Karpas-422 (cell line): ENCODE measurements at regions not wholly inside any gene's neighbourhood (a gene's known extent, or its start where the extent isn't known, plus 50 kb on each side); places are given as distances from the start of the nearest gene placed in this dataset.

Experiments
- DNase-seq: peaks from one replicate; pipeline ENCODE4 v3.0.0-alpha.2; 2015
- H2AFZ ChIP-seq: fragments of 200-600 bp; sonication (generic); 2 replicates; pipeline ENCODE4 v1.6.1; 2014; ENCODE audit warnings: antibody characterized with exemption, low read length, mixed read lengths
- H3K27ac ChIP-seq: fragments of 200-600 bp; sonication (generic); 2 replicates; pipeline ENCODE4 v1.5.1; 2014; ENCODE audit warnings: mild to moderate bottlenecking, low read length, moderate library complexity
- H3K27me3 ChIP-seq: fragments of 200-600 bp; sonication (generic); 2 replicates; pipeline ENCODE4 v1.6.1; 2014; ENCODE audit warnings: low read length, mixed read lengths
- H3K36me3 ChIP-seq: fragments of 200-600 bp; sonication (generic); 2 replicates; pipeline ENCODE4 v1.6.1; 2014; ENCODE audit warnings: low read length, mixed read lengths; ENCODE audit not compliant: insufficient read depth
- H3K4me1 ChIP-seq: fragments of 200-600 bp; sonication (generic); 2 replicates; pipeline ENCODE4 v1.6.1; 2014; ENCODE audit warnings: mild to moderate bottlenecking, low read length, mixed read lengths
- H3K4me2 ChIP-seq: fragments of 200-600 bp; sonication (generic); 2 replicates; pipeline ENCODE4 v1.6.1; 2014; ENCODE audit warnings: low read length, low read depth, mild to moderate bottlenecking; ENCODE audit not compliant: poor library complexity, severe bottlenecking
- H3K4me3 ChIP-seq: fragments of 200-600 bp; sonication (generic); 2 replicates; pipeline ENCODE4 v1.5.1; 2014; ENCODE audit warnings: mild to moderate bottlenecking, antibody characterized with exemption, low read length, mixed read lengths
- H3K79me2 ChIP-seq: fragments of 200-600 bp; sonication (generic); 2 replicates; pipeline ENCODE4 v1.6.1; 2014; ENCODE audit warnings: mild to moderate bottlenecking, low read length, mixed read lengths
- H3K9ac ChIP-seq: fragments of 200-600 bp; sonication (generic); 2 replicates; pipeline ENCODE4 v1.6.0; 2014; ENCODE audit warnings: low read length
- H3K9me2 ChIP-seq: fragments of 200-600 bp; sonication (generic), shearing (Covaris generic); replicated peaks from 2 replicates; pipeline ENCODE4 v1.6.0; 2014; ENCODE audit warnings: mild to moderate bottlenecking, low read length, moderate library complexity; ENCODE audit not compliant: insufficient read depth
- H3K9me3 ChIP-seq: fragments of 300-700, 200-600 bp; sonication (generic); 2 replicates; pipeline ENCODE4 v1.6.1; 2014; ENCODE audit warnings: low read length, mixed read lengths
- H4K20me1 ChIP-seq: fragments of 200-600 bp; sonication (generic); 2 replicates; pipeline ENCODE4 v1.6.1; 2014; ENCODE audit warnings: mild to moderate bottlenecking, antibody characterized with exemption, low read length, low read depth; ENCODE audit not compliant: insufficient read depth

- no peaks in the 10 kb centered on the region for H3K9me2 ChIP-seq
- H3K9ac ChIP-seq: peak overlapping the region; percentile 89
- H3K4me1 ChIP-seq: peaks cover 45% of the 10 kb centered on the region
- no peaks in the 10 kb centered on the region for H4K20me1 ChIP-seq
- H3K9me3 ChIP-seq: no peaks in the 10 kb centered on the region
- H3K4me3 ChIP-seq: peak overlapping the region; percentile 84
- DNase-seq: peak; percentile 99
- H3K27ac ChIP-seq: peak overlapping the region; percentile 99
- H3K79me2 ChIP-seq: no peaks in the 10 kb centered on the region
- H3K36me3 ChIP-seq: no peaks in the 10 kb centered on the region
- peak overlapping the region; percentile 60 for H2AFZ ChIP-seq
- peak overlapping the region; percentile 96 for H3K4me2 ChIP-seq
- H3K27me3 ChIP-seq: no peaks in the 10 kb centered on the region
These were observed 256.9 kb upstream of the STARD13 start for GRCh38 chr13:33542309-33543088.

GRCh38 chr13:33543089-33543459, 257.5 kb upstream of the STARD13 start:
- no peak overlapping the region for H2AFZ ChIP-seq

GRCh38 chr13:33543631-33544265, 258.2 kb upstream of the STARD13 start:
- H3K9ac ChIP-seq: peak overlapping the region; percentile 89
- no peaks in the 10 kb centered on the region for H3K9me2 ChIP-seq
- H2AFZ ChIP-seq: peak overlapping the region; percentile 55; the same call in 1 of the 2 replicates
- peaks cover 55% of the 10 kb centered on the region for H3K4me1 ChIP-seq
- peak overlapping the region; percentile 96 for H3K4me2 ChIP-seq
- no peaks in the 10 kb centered on the region for H3K36me3 ChIP-seq
- H3K27ac ChIP-seq: peak overlapping the region; percentile 99
- peak; percentile 75 for DNase-seq
- H3K9me3 ChIP-seq: no peaks in the 10 kb centered on the region
- H3K27me3 ChIP-seq: no peaks in the 10 kb centered on the region
- no peaks in the 10 kb centered on the region for H4K20me1 ChIP-seq
- H3K79me2 ChIP-seq: no peaks in the 10 kb centered on the region
- H3K4me3 ChIP-seq: peak overlapping the region; percentile 72

More at GRCh38 chr13:33543089-33543459, 257.5 kb upstream of the STARD13 start:
- DNase-seq: no peak
- no peaks in the 10 kb centered on the region for H3K9me3 ChIP-seq
- H3K9ac ChIP-seq: peak overlapping the region; percentile 89
- H4K20me1 ChIP-seq: no peaks in the 10 kb centered on the region
- H3K4me2 ChIP-seq: peak overlapping the region; percentile 96
- no peaks in the 10 kb centered on the region for H3K36me3 ChIP-seq
- peak overlapping the region; percentile 72 for H3K4me3 ChIP-seq
- H3K27ac ChIP-seq: peak overlapping the region; percentile 99
- H3K9me2 ChIP-seq: no peaks in the 10 kb centered on the region
- no peaks in the 10 kb centered on the region for H3K79me2 ChIP-seq
- no peaks in the 10 kb centered on the region for H3K27me3 ChIP-seq
- H3K4me1 ChIP-seq: peaks cover 51% of the 10 kb centered on the region

GRCh38 chr13:33544308-33544707, 258.8 kb upstream of the STARD13 start:
- Histone ChIP-seq H3K79me2 (no peaks in the 10 kb centered on the region), H3K9me3 (no peaks in the 10 kb centered on the region), H3K9me2 (no peaks in the 10 kb centered on the region), H3K27me3 (no peaks in the 10 kb centered on the region), H4K20me1 (no peaks in the 10 kb centered on the region), H3K27ac (peak overlapping the region; percentile 99), H3K36me3 (no peaks in the 10 kb centered on the region), H3K4me1 (peaks cover 55% of the 10 kb centered on the region), H3K4me3 (peak overlapping the region; percentile 72), H3K9ac (peak overlapping the region; percentile 89), H2AFZ (peak overlapping the region; percentile 55; the same call in 1 of the 2 replicates), H3K4me2 (peak overlapping the region; percentile 96)
- peak; percentile 56 for DNase-seq

GRCh38 chr13:33545492-33545891, 259.9 kb upstream of the STARD13 start:
- peak; percentile 54 for DNase-seq
- H3K9me3 ChIP-seq: no peaks in the 10 kb centered on the region
- no peak overlapping the region for H3K4me3 ChIP-seq
- peak overlapping the region; percentile 38 for H3K27ac ChIP-seq
- peak overlapping the region; percentile 52; the same call in 1 of the 2 replicates for H2AFZ ChIP-seq
- no peak overlapping the region for H3K9ac ChIP-seq
- H3K9me2 ChIP-seq: no peaks in the 10 kb centered on the region
- peaks cover 55% of the 10 kb centered on the region for H3K4me1 ChIP-seq
- no peak overlapping the region for H3K4me2 ChIP-seq
- no peaks in the 10 kb centered on the region for H4K20me1 ChIP-seq
- H3K79me2 ChIP-seq: no peaks in the 10 kb centered on the region
- no peaks in the 10 kb centered on the region for H3K36me3 ChIP-seq
- no peaks in the 10 kb centered on the region for H3K27me3 ChIP-seq

- Histone ChIP-seq H3K36me3 (no peaks in the 10 kb centered on the region), H2AFZ (peak overlapping the region; percentile 15; the same call in 1 of the 2 replicates), H3K9me2 (no peaks in the 10 kb centered on the region), H3K4me2 (no peak overlapping the region), H3K79me2 (no peaks in the 10 kb centered on the region), H3K9ac (no peak overlapping the region), H3K27ac (peak overlapping the region; percentile 40; the same call in 1 of the 2 replicates), H4K20me1 (no peaks in the 10 kb centered on the region), H3K9me3 (no peaks in the 10 kb centered on the region), H3K4me1 (peaks cover 43% of the 10 kb centered on the region), H3K4me3 (no peak overlapping the region), H3K27me3 (no peaks in the 10 kb centered on the region)
- DNase-seq: peak; percentile 55
These were observed 261.5 kb upstream of the STARD13 start for GRCh38 chr13:33547035-33547434.

- Histone ChIP-seq H3K9me3 (no peaks in the 10 kb centered on the region), H3K36me3 (no peaks in the 10 kb centered on the region), H3K9ac (no peak overlapping the region), H3K27ac (peak overlapping the region; percentile 40), H3K27me3 (no peaks in the 10 kb centered on the region), H3K79me2 (no peaks in the 10 kb centered on the region), H3K4me2 (peak overlapping the region; percentile 28), H3K4me1 (peaks cover 40% of the 10 kb centered on the region), H3K4me3 (no peak overlapping the region), H3K9me2 (no peaks in the 10 kb centered on the region), H2AFZ (peak overlapping the region; percentile 62), H4K20me1 (no peaks in the 10 kb centered on the region)
- DNase-seq: peak; percentile 71
These were observed 262.5 kb upstream of the STARD13 start for GRCh38 chr13:33548069-33548468.

GRCh38 chr13:33550276-33550675, 264.7 kb upstream of the STARD13 start:
- no peaks in the 10 kb centered on the region for H3K27me3 ChIP-seq
- H4K20me1 ChIP-seq: no peaks in the 10 kb centered on the region
- no peak overlapping the region for H3K27ac ChIP-seq
- H3K4me3 ChIP-seq: no peak overlapping the region
- no peak overlapping the region for H3K9ac ChIP-seq
- DNase-seq: no peak
- no peaks in the 10 kb centered on the region for H3K9me2 ChIP-seq
- no peaks in the 10 kb centered on the region for H3K36me3 ChIP-seq
- peaks cover 24% of the 10 kb centered on the region for H3K4me1 ChIP-seq
- no peak overlapping the region for H2AFZ ChIP-seq
- H3K4me2 ChIP-seq: no peak overlapping the region
- H3K79me2 ChIP-seq: no peaks in the 10 kb centered on the region
- H3K9me3 ChIP-seq: no peaks in the 10 kb centered on the region
